Activated CD8-positive, alpha-beta T cell treated with anti-CD3 and anti-CD28 coated beads for 36 hours (primary cell): ENCODE measurements at regions not wholly inside any gene's neighbourhood (a gene's known extent, or its start where the extent isn't known, plus 50 kb on each side); places are given as distances from the start of the nearest gene placed in this dataset.
"Not testable (repeated sequence)": the region's sequence is repeated elsewhere in the genome, so short reads cannot be mapped to it uniquely, and the experiment has no call there.

Experiments used
- ATAC-seq: fragments of 200-7000 bp; cut with Tn5 transposase; one replicate; pipeline ENCODE4 v1.10.0; 2021; ENCODE audit warnings: mild to moderate bottlenecking, moderate library complexity
- CTCF ChIA-PET: fragments of 350-600 bp; sonication (Branson Sonifier 250); formaldehyde crosslinking; loops from one replicate; lab custom pipeline; 2021; ENCODE audit warnings: antibody characterized with exemption; lab: Charles Lee
- POLR2A ChIA-PET: fragments of 350-600 bp; sonication (Branson Sonifier 250); formaldehyde crosslinking; loops from one replicate; lab custom pipeline; 2021; ENCODE audit warnings: antibody characterized with exemption; lab: Charles Lee
- DNase-seq: peaks from one replicate; pipeline ENCODE4 v3.0.0-alpha.2; 2020
- H3K27ac Mint-ChIP-seq: one replicate; pipeline ENCODE4 v1.8.0; 2021; ENCODE audit warnings: mild to moderate bottlenecking, mixed read lengths
- H3K27me3 Mint-ChIP-seq: one replicate; pipeline ENCODE4 v1.8.0; 2021; ENCODE audit warnings: mixed read lengths
- H3K36me3 Mint-ChIP-seq: one replicate; pipeline ENCODE4 v1.8.0; 2021; ENCODE audit warnings: low read depth, mixed read lengths
- H3K4me1 Mint-ChIP-seq: one replicate; pipeline ENCODE4 v1.8.0; 2021; ENCODE audit warnings: low read depth, mixed read lengths
- H3K4me3 Mint-ChIP-seq: one replicate; pipeline ENCODE4 v1.8.0; 2021; ENCODE audit warnings: mild to moderate bottlenecking, moderate library complexity, mixed read lengths
- H3K9me3 Mint-ChIP-seq: one replicate; pipeline ENCODE4 v1.8.0; 2021; ENCODE audit warnings: mixed read lengths
- CTCF ChIP-seq: fragments of 200-600 bp; IDR thresholded peaks from one replicate; pipeline ENCODE4 v1.8.0; 2022; ENCODE audit warnings: antibody characterized with exemption, mild to moderate bottlenecking
- intact Hi-C: fragments of 100-400 bp; cut with micrococcal nuclease; formaldehyde crosslinking; loops from one replicate; pipeline ENCODE4 v1.10.0; 2022

GRCh38 chr7:119647286-119647685, 625.7 kb upstream of the KCND2 start:
- ChIA-PET CTCF (no interaction called here), POLR2A (interaction anchor here (0.6 kb wide), 2 partner anchors 14 to 26 kb away, joined by 3 read pairs; no protein-coding TSS in a partner anchor)
- Mint-ChIP-seq H3K4me1 (no peaks in the 10 kb centered on the region), H3K4me3 (no peak overlapping the region), H3K27me3 (no peaks in the 10 kb centered on the region), H3K9me3 (peaks cover 5% of the 10 kb centered on the region), H3K27ac (no peak overlapping the region), H3K36me3 (no peaks in the 10 kb centered on the region)
- ATAC-seq (no peak), DNase-seq (no peak)
- intact Hi-C loops = no loop called here
- TF ChIP-seq CTCF = no peak

- H3K27me3 Mint-ChIP-seq, DNase-seq, H3K36me3 Mint-ChIP-seq, H3K9me3 Mint-ChIP-seq, H3K4me1 Mint-ChIP-seq, H3K27ac Mint-ChIP-seq, POLR2A ChIA-PET, H3K4me3 Mint-ChIP-seq, CTCF ChIA-PET, ATAC-seq, intact Hi-C loops: not testable (repeated sequence)
Observed at GRCh38 chr7:119648752-119649151, 624.2 kb upstream of the KCND2 start.

GRCh38 chr7:119660080-119660479, 612.9 kb upstream of the KCND2 start:
- H3K36me3 Mint-ChIP-seq = no peaks in the 10 kb centered on the region
- H3K27ac Mint-ChIP-seq = no peak overlapping the region
- H3K4me1 Mint-ChIP-seq = no peaks in the 10 kb centered on the region
- ATAC-seq = no peak
- CTCF ChIA-PET = no interaction called here
- intact Hi-C loops = no loop called here
- TF ChIP-seq CTCF = no peak
- peaks cover 2% of the 10 kb centered on the region for H3K9me3 Mint-ChIP-seq
- POLR2A ChIA-PET = no interaction called here
- H3K4me3 Mint-ChIP-seq = no peak overlapping the region
- DNase-seq = no peak
- H3K27me3 Mint-ChIP-seq = no peaks in the 10 kb centered on the region

GRCh38 chr7:119664601-119665000, 608.4 kb upstream of the KCND2 start:
- TF ChIP-seq CTCF = no peak
- no peak overlapping the region for H3K27ac Mint-ChIP-seq
- POLR2A ChIA-PET = no interaction called here
- no peak for DNase-seq
- peaks cover 4% of the 10 kb centered on the region for H3K9me3 Mint-ChIP-seq
- H3K36me3 Mint-ChIP-seq = no peaks in the 10 kb centered on the region
- intact Hi-C loops = no loop called here
- no peak for ATAC-seq
- CTCF ChIA-PET = no interaction called here
- H3K27me3 Mint-ChIP-seq = no peaks in the 10 kb centered on the region
- no peak overlapping the region for H3K4me3 Mint-ChIP-seq
- no peaks in the 10 kb centered on the region for H3K4me1 Mint-ChIP-seq

GRCh38 chr7:119665796-119666195, 607.2 kb upstream of the KCND2 start:
- ATAC-seq = no peak
- no peaks in the 10 kb centered on the region for H3K36me3 Mint-ChIP-seq
- no peaks in the 10 kb centered on the region for H3K27me3 Mint-ChIP-seq
- TF ChIP-seq CTCF = no peak
- intact Hi-C loops = no loop called here
- ChIA-PET CTCF (no interaction called here), POLR2A (no interaction called here)
- DNase-seq = no peak
- H3K9me3 Mint-ChIP-seq = peaks cover 4% of the 10 kb centered on the region
- H3K4me3 Mint-ChIP-seq = no peak overlapping the region
- no peak overlapping the region for H3K27ac Mint-ChIP-seq
- H3K4me1 Mint-ChIP-seq = no peaks in the 10 kb centered on the region

GRCh38 chr7:119681336-119681735, 591.6 kb upstream of the KCND2 start:
- ATAC-seq (no peak), DNase-seq (no peak)
- no peak for TF ChIP-seq CTCF
- H3K27ac Mint-ChIP-seq = no peak overlapping the region
- H3K4me3 Mint-ChIP-seq = no peak overlapping the region
- ChIA-PET POLR2A (no interaction called here), CTCF (no interaction called here)
- no peaks in the 10 kb centered on the region for H3K36me3 Mint-ChIP-seq
- no peaks in the 10 kb centered on the region for H3K27me3 Mint-ChIP-seq
- intact Hi-C loops = no loop called here
- no peaks in the 10 kb centered on the region for H3K4me1 Mint-ChIP-seq
- peaks cover 2% of the 10 kb centered on the region for H3K9me3 Mint-ChIP-seq
